HL-60 (cell line): ENCODE measurements at regions not wholly inside any gene's neighbourhood (a gene's known extent, or its start where the extent isn't known, plus 50 kb on each side); places are given as distances from the start of the nearest gene placed in this dataset.

Source experiments
- GABPA ChIP-seq: IDR thresholded peaks from 2 replicates; pipeline ENCODE4 v1.6.1; 2012; ENCODE audit warnings: low read depth
- TF ChIP-seq, protein P1 (sequence below): IDR thresholded peaks from one replicate; pipeline ENCODE4 v1.5.1; 2011; ENCODE audit warnings: low read length, control low read depth, inconsistent platforms; ENCODE audit not compliant: insufficient read depth
- TF ChIP-seq, protein P2 (sequence below): IDR thresholded peaks from 2 replicates; pipeline ENCODE4 v1.6.1; 2012; ENCODE audit warnings: low read depth; ENCODE audit not compliant: insufficient replicate concordance

DNA sequence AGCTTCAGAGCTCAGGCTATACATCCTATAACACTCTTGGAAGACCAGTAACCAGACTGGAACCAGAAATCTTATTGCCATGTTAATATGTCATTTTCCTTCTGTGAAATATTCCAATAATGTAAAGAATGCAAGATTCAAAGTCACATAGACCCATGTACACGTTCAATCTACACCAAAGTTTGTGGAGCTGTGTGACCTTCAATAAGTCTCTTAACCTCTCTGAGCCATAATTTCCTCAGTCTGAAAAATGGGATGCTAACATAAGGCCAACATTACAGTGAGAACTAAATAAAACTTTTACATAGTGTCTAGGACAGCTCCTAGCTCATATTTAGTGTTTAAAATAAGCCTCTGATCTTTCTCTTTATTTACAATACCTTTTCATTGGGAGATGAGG lies 70.4 kb downstream of the ARRDC3 start:
- TF ChIP-seq, protein P1, sequence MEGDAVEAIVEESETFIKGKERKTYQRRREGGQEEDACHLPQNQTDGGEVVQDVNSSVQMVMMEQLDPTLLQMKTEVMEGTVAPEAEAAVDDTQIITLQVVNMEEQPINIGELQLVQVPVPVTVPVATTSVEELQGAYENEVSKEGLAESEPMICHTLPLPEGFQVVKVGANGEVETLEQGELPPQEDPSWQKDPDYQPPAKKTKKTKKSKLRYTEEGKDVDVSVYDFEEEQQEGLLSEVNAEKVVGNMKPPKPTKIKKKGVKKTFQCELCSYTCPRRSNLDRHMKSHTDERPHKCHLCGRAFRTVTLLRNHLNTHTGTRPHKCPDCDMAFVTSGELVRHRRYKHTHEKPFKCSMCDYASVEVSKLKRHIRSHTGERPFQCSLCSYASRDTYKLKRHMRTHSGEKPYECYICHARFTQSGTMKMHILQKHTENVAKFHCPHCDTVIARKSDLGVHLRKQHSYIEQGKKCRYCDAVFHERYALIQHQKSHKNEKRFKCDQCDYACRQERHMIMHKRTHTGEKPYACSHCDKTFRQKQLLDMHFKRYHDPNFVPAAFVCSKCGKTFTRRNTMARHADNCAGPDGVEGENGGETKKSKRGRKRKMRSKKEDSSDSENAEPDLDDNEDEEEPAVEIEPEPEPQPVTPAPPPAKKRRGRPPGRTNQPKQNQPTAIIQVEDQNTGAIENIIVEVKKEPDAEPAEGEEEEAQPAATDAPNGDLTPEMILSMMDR: no peak
- TF ChIP-seq, protein P2, sequence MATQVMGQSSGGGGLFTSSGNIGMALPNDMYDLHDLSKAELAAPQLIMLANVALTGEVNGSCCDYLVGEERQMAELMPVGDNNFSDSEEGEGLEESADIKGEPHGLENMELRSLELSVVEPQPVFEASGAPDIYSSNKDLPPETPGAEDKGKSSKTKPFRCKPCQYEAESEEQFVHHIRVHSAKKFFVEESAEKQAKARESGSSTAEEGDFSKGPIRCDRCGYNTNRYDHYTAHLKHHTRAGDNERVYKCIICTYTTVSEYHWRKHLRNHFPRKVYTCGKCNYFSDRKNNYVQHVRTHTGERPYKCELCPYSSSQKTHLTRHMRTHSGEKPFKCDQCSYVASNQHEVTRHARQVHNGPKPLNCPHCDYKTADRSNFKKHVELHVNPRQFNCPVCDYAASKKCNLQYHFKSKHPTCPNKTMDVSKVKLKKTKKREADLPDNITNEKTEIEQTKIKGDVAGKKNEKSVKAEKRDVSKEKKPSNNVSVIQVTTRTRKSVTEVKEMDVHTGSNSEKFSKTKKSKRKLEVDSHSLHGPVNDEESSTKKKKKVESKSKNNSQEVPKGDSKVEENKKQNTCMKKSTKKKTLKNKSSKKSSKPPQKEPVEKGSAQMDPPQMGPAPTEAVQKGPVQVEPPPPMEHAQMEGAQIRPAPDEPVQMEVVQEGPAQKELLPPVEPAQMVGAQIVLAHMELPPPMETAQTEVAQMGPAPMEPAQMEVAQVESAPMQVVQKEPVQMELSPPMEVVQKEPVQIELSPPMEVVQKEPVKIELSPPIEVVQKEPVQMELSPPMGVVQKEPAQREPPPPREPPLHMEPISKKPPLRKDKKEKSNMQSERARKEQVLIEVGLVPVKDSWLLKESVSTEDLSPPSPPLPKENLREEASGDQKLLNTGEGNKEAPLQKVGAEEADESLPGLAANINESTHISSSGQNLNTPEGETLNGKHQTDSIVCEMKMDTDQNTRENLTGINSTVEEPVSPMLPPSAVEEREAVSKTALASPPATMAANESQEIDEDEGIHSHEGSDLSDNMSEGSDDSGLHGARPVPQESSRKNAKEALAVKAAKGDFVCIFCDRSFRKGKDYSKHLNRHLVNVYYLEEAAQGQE: no peak
- TF ChIP-seq GABPA: no peak
